ENCODE measurements at regions not wholly inside any gene's neighbourhood (a gene's known extent, or its start where the extent isn't known, plus 50 kb on each side); places are given as distances from the start of the nearest gene placed in this dataset.

- TF ChIP-seq, protein P1, sequence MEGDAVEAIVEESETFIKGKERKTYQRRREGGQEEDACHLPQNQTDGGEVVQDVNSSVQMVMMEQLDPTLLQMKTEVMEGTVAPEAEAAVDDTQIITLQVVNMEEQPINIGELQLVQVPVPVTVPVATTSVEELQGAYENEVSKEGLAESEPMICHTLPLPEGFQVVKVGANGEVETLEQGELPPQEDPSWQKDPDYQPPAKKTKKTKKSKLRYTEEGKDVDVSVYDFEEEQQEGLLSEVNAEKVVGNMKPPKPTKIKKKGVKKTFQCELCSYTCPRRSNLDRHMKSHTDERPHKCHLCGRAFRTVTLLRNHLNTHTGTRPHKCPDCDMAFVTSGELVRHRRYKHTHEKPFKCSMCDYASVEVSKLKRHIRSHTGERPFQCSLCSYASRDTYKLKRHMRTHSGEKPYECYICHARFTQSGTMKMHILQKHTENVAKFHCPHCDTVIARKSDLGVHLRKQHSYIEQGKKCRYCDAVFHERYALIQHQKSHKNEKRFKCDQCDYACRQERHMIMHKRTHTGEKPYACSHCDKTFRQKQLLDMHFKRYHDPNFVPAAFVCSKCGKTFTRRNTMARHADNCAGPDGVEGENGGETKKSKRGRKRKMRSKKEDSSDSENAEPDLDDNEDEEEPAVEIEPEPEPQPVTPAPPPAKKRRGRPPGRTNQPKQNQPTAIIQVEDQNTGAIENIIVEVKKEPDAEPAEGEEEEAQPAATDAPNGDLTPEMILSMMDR (IDR thresholded peaks at IDR 0.05; ENCODE audit: low read depth, low read length): no peak
- DNase-seq (ENCODE audit: extremely low read depth, low read depth): no peak
Observed at GRCh38 chr6:53994201-53994600, 117.0 kb upstream of the MLIP start.

- TF ChIP-seq, protein P1 (IDR thresholded peaks at IDR 0.05; ENCODE audit: low read depth, low read length): no peak
Observed at GRCh38 chr6:53995935-53996334, 115.3 kb upstream of the MLIP start.

GRCh38 chr6:53998303-53998702, 112.9 kb upstream of the MLIP start:
- TF ChIP-seq, protein P1 (IDR thresholded peaks at IDR 0.05; ENCODE audit: low read depth, low read length): no peak
- no peak for DNase-seq (ENCODE audit: extremely low read depth, low read depth)

More at GRCh38 chr6:53995935-53996334, 115.3 kb upstream of the MLIP start:
- DNase-seq (ENCODE audit: extremely low read depth, low read depth): no peak

DNA sequence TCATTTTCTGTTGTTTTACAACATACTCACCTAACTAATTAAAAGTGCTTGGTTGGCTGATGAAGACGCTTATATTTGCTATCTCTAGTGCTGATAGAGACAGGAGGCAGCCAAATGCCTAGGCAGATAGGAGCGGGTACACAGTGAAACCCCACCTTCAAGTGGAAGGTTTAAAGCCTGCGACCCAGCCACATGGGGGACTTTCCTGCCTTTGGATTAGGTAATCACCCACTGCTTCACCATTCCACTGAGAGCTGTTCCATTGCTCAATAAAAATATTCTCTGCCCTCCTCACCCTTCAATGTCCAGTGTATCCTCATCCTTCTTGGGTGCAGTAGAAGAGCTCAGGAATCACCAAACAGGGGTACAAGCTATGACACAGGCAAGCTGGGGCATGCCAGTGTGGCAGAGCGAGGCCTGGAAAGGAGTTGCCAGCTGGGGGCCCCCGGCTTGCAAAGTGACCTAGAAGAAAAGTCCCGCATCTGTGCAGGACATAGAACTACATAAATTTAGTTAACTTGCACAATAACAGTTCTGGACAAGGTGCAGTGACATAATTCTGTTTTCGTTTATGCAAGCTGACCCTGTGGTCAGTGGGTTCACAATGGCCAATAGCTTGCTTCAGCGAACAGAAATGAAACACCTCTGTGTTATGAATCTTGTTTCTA, 112.0 kb upstream of the MLIP start:
- TF ChIP-seq, protein P1 (IDR thresholded peaks at IDR 0.05; ENCODE audit: low read depth, low read length): no peak
- DNase-seq (ENCODE audit: extremely low read depth, low read depth): no peak

DNA sequence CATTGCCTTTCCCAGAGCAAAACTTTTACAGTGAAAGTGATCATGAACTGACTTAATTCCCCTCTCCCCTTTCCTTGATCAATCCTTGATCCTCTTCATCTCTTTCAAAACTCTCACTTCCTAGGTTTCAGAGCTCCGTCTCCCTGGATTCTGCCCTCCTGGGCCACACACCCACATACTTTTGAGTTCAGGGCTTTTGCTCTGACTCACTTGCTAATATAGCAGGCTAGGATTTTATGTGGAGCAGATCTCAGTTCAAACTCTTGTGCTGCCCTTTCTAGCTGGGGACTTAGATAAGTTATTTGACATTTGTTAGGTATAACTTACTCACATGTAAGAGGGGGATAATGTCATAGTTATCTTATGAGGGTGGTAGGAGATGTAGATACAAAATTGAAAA, 109.1 kb upstream of the MLIP start:
- TF ChIP-seq, protein P1 (IDR thresholded peaks at IDR 0.05; ENCODE audit: low read depth, low read length): no peak
- no peak for DNase-seq (ENCODE audit: extremely low read depth, low read depth)

- DNase-seq (ENCODE audit: extremely low read depth, low read depth): no peak
- TF ChIP-seq, protein P1 (IDR thresholded peaks at IDR 0.05; ENCODE audit: low read depth, low read length): no peak
Observed at GRCh38 chr6:54003316-54003715, 107.9 kb upstream of the MLIP start.

GRCh38 chr6:54008589-54008988, 102.7 kb upstream of the MLIP start:
- DNase-seq (ENCODE audit: extremely low read depth, low read depth): no peak
- TF ChIP-seq, protein P1 (IDR thresholded peaks at IDR 0.05; ENCODE audit: low read depth, low read length): no peak
